Small intestine (tissue), 7 donors: ENCODE measurements at regions not wholly inside any gene's neighbourhood (a gene's known extent, or its start where the extent isn't known, plus 50 kb on each side); places are given as distances from the start of the nearest gene placed in this dataset.

Experiments used
- DNase-seq, 2 donors: peaks; one replicate each; pipeline versions ENCODE4 v3.0.0 to v3.0.0-alpha.2; 2013
- FAIRE-seq: peaks from 2 replicates; lab custom pipeline; 2012; peaks lifted over from hg19 to GRCh38; lab: Jason Lieb, UNC
- H3K27ac ChIP-seq, 3 donors: one replicate each; pipeline ENCODE4 v1.5.1; 2013; ENCODE audit warnings: low read length in 2 of 3, mild to moderate bottlenecking in 2 of 3, control low read depth in 1 of 3, inconsistent platforms in 1 of 3, low read depth in 1 of 3, moderate library complexity in 1 of 3
- H3K27me3 ChIP-seq, 3 donors: one replicate each; pipeline ENCODE4 v1.6.1; 2013; ENCODE audit warnings: low read length in 3 of 3, inconsistent platforms in 1 of 3; ENCODE audit not compliant: control insufficient read depth in 3 of 3, insufficient read depth in 3 of 3
- H3K36me3 ChIP-seq, 3 donors: one replicate each; pipeline ENCODE4 v1.6.1; 2013; ENCODE audit warnings: low read length in 3 of 3, inconsistent platforms in 1 of 3, low read depth in 1 of 3, mild to moderate bottlenecking in 1 of 3, moderate library complexity in 1 of 3; ENCODE audit not compliant: control insufficient read depth in 3 of 3, insufficient read depth in 2 of 3
- H3K4me1 ChIP-seq, 3 donors: one replicate each; pipeline ENCODE4 v1.6.1; 2013; ENCODE audit warnings: low read length in 2 of 3, inconsistent platforms in 1 of 3, low read depth in 1 of 3, mild to moderate bottlenecking in 1 of 3, moderate library complexity in 1 of 3; ENCODE audit not compliant: control insufficient read depth in 3 of 3, insufficient read depth in 2 of 3
- H3K4me3 ChIP-seq, 3 donors: one replicate each; pipeline ENCODE4 v1.5.1; 2013; ENCODE audit warnings: low read length in 3 of 3, control low read depth in 1 of 3, inconsistent platforms in 1 of 3, low read depth in 1 of 3, mild to moderate bottlenecking in 1 of 3, moderate library complexity in 1 of 3
- H3K9me3 ChIP-seq, 2 donors: one replicate each; pipeline ENCODE4 v1.6.1; 2013; ENCODE audit warnings: low read depth in 1 of 2, low read length in 1 of 2; ENCODE audit not compliant: control insufficient read depth in 2 of 2, insufficient read depth in 1 of 2
- WGBS, 3 donors: extraction: QIAGEN DNeasy Blood & Tissue Kit; methylation state at CpG; one replicate each; pipeline ENCODE4 v1.1.7; 2013; 5-methylcytosine and 5-hydroxymethylcytosine counted together
- donor health status: healthy with polysubstance abuse.
- donor health status: control.
- donor health status: control.
- donor health status: Bipolar disorder and iron deficiency.
- donor health status: healthy.

DNA sequence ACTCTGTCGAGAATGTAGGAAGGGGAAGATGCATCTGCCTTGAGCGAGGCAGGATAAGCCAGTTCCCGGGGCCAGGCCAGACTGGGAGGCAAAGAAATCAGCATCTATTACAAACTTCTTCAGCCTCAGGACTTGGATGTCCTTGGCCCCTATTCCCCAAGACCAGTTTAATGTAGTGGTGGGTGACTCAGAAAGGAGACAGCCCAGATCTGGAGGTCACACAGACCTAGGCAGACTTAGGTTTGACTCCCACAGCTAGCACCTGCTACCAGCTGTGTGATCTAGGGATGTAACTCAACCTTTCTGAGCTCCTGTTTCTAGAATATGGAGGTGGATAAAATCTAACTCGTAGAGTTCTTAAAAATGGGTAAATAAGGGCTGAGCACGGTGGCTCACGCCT lies 409.5 kb upstream of the PROK2 start:
- Histone ChIP-seq H3K36me3 (no peaks in the 10 kb centered on the region), H3K27ac (no peak overlapping the region), H3K9me3 (peaks cover 0 to 6% of the 10 kb centered on the region in 2 donors), H3K4me3 (no peak overlapping the region), H3K4me1 (no peaks in the 10 kb centered on the region), H3K27me3 (peaks cover 0 to 6% (median 0%) of the 10 kb centered on the region in 3 donors)
- DNase-seq (no peak), FAIRE-seq (no peak)
- WGBS, 3 donors = 92 to 94% (median 93%) methylated on average over 6 of the region's 6 CpGs

DNA sequence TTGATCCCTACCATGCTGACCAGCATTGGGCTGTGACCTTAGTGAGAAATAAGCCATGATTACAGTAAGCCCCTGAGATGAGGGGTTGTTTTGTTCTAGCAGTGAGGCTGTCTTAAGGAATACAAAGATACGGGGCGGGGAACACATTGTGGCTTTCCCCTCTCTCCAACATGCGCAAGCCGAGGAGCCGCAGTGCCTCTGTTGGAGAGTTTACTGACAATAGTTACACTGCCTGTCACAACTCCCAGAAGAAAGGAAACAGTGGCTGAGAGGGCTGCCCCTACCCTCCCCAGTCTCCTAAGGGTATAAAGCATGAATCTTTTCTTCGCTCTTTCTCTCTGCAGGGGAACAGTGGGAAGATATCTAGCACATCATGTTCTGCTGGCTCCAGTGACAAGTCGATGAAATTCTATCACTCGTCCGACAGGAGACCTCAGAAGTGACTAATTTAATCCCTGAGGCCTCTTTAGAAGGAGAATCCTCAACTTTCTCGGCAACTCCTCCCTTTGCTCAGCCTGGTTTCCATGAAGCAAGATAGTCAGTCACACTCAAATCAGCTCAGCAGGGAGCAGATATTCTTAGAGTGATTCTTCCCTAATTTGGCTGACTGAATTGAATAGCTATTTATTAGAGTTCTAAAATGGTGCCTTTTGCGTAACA lies 409.0 kb upstream of the PROK2 start:
- H3K27ac ChIP-seq = no peak overlapping the region
- DNase-seq (no peak), FAIRE-seq (no peak)
- peaks cover 0 to 6% (median 0%) of the 10 kb centered on the region in 3 donors for H3K27me3 ChIP-seq
- H3K9me3 ChIP-seq = peaks cover 0 to 6% of the 10 kb centered on the region in 2 donors
- 91 to 96% (median 93%) methylated on average over 11 of the region's 11 CpGs for WGBS, 3 donors
- H3K36me3 ChIP-seq = no peaks in the 10 kb centered on the region
- H3K4me1 ChIP-seq = no peaks in the 10 kb centered on the region
- no peak overlapping the region for H3K4me3 ChIP-seq

DNA sequence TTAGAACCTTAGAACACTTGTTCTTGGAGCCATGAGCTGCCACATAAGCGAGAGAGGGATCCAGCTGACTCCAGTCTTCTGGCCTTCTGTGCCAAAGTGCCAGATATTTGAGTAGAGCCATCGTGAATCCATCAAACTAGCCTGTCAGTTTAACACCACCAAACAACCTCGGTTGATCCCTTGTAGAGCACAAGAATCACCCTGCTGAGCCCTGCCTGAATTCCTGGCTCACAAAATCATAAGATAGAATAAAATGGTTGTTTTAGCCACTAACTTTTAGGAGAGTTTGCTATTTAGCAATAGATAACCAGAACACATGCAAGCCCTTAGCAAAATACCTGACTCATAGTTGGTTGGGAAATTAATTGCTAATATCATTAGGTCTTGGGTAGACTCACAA lies 407.6 kb upstream of the PROK2 start:
- H3K36me3 ChIP-seq = no peaks in the 10 kb centered on the region
- DNase-seq (no peak), FAIRE-seq (no peak)
- H3K4me1 ChIP-seq = no peaks in the 10 kb centered on the region
- WGBS, 3 donors = 87 to 95% (median 91%) methylated on average over 3 of the region's 3 CpGs
- peaks cover 0 to 6% of the 10 kb centered on the region in 2 donors for H3K9me3 ChIP-seq
- H3K4me3 ChIP-seq = no peak overlapping the region
- H3K27me3 ChIP-seq = peaks cover 0 to 3% (median 0%) of the 10 kb centered on the region in 3 donors
- H3K27ac ChIP-seq = no peak overlapping the region

DNA sequence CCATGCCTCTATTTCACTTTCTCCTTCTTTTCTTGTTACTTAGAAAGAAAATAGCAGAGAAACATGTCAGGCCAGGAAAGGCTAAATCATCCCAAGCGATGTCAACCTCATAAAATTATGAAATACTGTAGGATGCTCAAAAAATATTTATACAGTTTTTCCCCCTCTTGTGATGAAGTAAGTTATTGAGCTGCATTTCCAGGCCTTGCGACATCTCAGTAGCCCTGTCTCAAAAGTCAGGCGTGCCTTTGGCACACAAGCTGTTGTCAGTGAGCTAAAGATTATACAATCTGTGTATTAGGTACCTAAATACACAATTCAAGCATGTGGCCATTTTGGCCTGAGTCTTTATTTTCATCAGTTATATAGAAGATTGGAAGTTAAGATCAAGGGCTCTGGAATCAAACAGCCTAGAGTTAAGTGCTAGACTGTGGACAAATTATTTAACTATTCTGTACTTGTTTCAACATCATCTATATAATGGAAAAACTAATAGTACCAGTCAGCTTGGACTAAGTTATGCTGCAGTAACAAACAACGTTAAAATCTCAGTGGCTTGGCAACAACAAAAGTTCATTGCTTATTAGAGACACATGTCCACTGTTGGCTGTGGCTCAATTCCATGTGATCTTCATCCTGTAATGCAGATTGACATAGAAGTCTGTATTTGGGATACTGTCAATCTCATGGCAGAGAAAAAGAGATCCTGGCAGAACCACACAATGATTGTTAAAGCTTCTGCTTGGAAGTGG lies 406.4 kb upstream of the PROK2 start:
- H3K4me1 ChIP-seq = no peaks in the 10 kb centered on the region
- no peak overlapping the region for H3K4me3 ChIP-seq
- no peaks in the 10 kb centered on the region for H3K36me3 ChIP-seq
- 82 to 93% (median 82%) methylated on average over 4 of the region's 4 CpGs for WGBS, 3 donors
- H3K27me3 ChIP-seq = peaks cover 0 to 3% (median 0%) of the 10 kb centered on the region in 3 donors
- DNase-seq (no peak), FAIRE-seq (no peak)
- no peak overlapping the region for H3K27ac ChIP-seq
- peaks cover 0 to 6% of the 10 kb centered on the region in 2 donors for H3K9me3 ChIP-seq

DNA sequence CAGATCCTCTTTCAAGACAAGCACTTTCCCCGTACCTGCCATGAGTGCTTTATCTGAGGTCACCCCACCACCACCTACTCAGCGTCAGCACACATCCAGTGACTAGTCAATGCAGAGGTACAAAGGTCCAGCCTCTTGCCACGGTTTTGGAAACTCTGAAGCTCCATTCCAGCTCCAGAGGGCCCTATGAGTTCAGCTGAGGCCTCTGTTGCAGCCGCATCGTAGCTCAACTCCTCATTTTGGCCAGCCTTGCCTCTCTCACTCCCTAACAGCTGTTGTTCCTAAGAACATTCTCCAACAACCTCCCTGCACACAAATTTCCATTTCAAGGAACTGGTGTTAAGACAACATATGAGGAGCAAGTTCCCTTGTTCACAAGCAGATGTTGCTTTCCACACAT lies 405.1 kb upstream of the PROK2 start:
- no peak overlapping the region for H3K27ac ChIP-seq
- WGBS, 3 donors = 69 to 75% (median 69%) methylated on average over 5 of the region's 5 CpGs
- no peak for FAIRE-seq

DNA sequence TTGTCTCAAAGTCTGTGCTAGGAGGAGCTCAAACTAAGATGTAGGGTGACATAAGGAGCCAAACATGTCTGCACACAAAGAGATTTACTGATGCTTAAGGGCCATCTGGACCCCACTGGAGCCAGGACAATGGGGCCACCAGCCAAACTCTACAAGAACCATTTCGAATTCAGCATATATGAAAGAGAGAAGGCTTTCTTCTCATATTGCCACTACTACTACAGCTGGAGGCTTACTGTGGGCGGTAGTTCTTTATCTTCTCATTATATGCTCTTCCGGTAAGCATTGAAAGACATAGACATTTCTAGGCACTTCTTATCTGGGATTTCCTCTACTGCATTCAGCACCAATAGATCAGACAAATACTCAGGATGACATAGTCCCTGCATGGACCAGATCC lies 404.4 kb upstream of the PROK2 start:
- Histone ChIP-seq H3K4me1 (no peaks in the 10 kb centered on the region), H3K27me3 (peaks cover 0 to 3% (median 0%) of the 10 kb centered on the region in 3 donors), H3K9me3 (peaks cover 0 to 6% of the 10 kb centered on the region in 2 donors), H3K36me3 (no peaks in the 10 kb centered on the region), H3K27ac (no peak overlapping the region), H3K4me3 (no peak overlapping the region)
- no peak for FAIRE-seq
- DNase-seq = no peak
- WGBS, 3 donors = 85 to 92% (median 91%) methylated on average over 3 of the region's 3 CpGs

More for the DNA sequence above, 405.1 kb upstream of the PROK2 start:
- peaks cover 0 to 6% of the 10 kb centered on the region in 2 donors for H3K9me3 ChIP-seq
- no peak for DNase-seq
- H3K4me3 ChIP-seq = no peak overlapping the region
- H3K4me1 ChIP-seq = no peaks in the 10 kb centered on the region
- peaks cover 0 to 3% (median 0%) of the 10 kb centered on the region in 3 donors for H3K27me3 ChIP-seq
- no peaks in the 10 kb centered on the region for H3K36me3 ChIP-seq

DNA sequence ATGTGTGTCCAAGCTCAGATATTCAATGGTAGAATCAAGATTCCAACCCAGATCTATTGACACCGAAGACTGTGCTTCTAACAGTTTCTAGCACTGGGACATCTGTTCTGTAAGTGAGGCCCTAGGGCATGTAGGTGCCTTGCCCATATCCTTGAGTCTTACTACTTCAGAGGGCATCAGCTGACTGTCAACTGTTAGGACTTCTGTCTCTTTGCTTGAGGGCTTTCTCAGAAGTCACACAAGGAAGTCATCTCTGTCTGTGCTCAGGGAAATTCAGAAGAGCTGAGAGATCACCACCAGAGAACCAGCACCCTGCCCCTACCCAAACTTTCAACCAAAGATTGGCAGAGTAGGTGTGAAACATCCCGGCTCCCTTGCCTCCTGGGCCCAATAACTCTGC lies 403.6 kb upstream of the PROK2 start:
- Histone ChIP-seq H3K4me1 (no peaks in the 10 kb centered on the region), H3K4me3 (no peak overlapping the region), H3K36me3 (no peaks in the 10 kb centered on the region), H3K27ac (no peak overlapping the region), H3K27me3 (no peaks in the 10 kb centered on the region), H3K9me3 (peaks cover 0 to 6% of the 10 kb centered on the region in 2 donors)
- no peak for FAIRE-seq
- no peak for DNase-seq
- 96 to 100% (median 100%) methylated on average over 2 of the region's 2 CpGs for WGBS, 3 donors

DNA sequence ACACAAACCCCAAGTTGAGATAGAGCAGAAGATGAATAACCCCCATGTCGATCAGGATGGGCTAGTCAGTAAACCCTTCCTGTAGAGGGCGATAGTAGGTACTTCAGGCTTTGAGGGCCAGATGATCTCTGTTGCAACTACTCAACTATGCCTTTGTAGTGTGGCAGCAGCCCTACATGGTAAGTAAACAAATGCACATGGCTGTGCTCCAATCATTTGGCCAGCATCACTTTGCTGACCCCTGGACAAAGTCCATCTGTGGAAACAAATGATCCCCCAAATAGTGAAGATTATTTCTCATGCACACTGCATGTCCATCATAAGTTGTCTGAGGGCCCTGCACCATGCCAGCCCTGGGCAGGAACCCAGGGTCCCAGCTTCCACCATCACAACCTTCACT lies 402.2 kb upstream of the PROK2 start:
- Histone ChIP-seq H3K27ac (no peak overlapping the region), H3K27me3 (no peaks in the 10 kb centered on the region), H3K4me3 (no peak overlapping the region), H3K4me1 (no peaks in the 10 kb centered on the region), H3K36me3 (no peaks in the 10 kb centered on the region), H3K9me3 (no peaks in the 10 kb centered on the region)
- WGBS, 3 donors = 71 to 86% (median 73%) methylated on average over 2 of the region's 2 CpGs
- DNase-seq (no peak), FAIRE-seq (no peak)
